Fibroblast of lung (primary cell): ENCODE measurements at regions not wholly inside any gene's neighbourhood (a gene's known extent, or its start where the extent isn't known, plus 50 kb on each side); places are given as distances from the start of the nearest gene placed in this dataset.
A peak's percentile ranks its signal among the peaks of the same experiment; 100 is the strongest.

Experiments used
- DNase-seq, 2 donors: peaks; one replicate each; pipeline versions ENCODE4 v3.0.0 to v3.0.0-alpha.2; 2010; ENCODE audit warnings: low read depth in 2 of 2
- H2AFZ ChIP-seq: 2 replicates; pipeline ENCODE4 v1.5.1; 2012; ENCODE audit warnings: low read length, control low read depth, inconsistent platforms
- H3K27ac ChIP-seq: 2 replicates; pipeline ENCODE4 v1.5.1; 2011; ENCODE audit warnings: low read length, control low read depth; ENCODE audit not compliant: insufficient read depth
- H3K27me3 ChIP-seq: 2 replicates; pipeline ENCODE4 v1.5.1; 2011; ENCODE audit warnings: mild to moderate bottlenecking, low read length; ENCODE audit not compliant: control insufficient read depth, insufficient read depth
- H3K36me3 ChIP-seq: 2 replicates; pipeline ENCODE4 v1.5.1; 2011; ENCODE audit warnings: low read length; ENCODE audit not compliant: control insufficient read depth, insufficient read depth
- H3K4me1 ChIP-seq: 2 replicates; pipeline ENCODE4 v1.5.1; 2011; ENCODE audit warnings: low read length; ENCODE audit not compliant: control insufficient read depth, insufficient read depth; ENCODE audit errors: extremely low read depth
- H3K4me2 ChIP-seq: 2 replicates; pipeline ENCODE4 v1.5.1; 2011; ENCODE audit warnings: low read length, control low read depth; ENCODE audit not compliant: insufficient read depth; ENCODE audit errors: extremely low read depth
- H3K4me3 ChIP-seq, 4 experiments: fragments of 200-600 bp in 1 of 4; sonication (generic) in 1 of 4; replicated peaks in 1 of 4; 2 replicates each; pipeline ENCODE4 v1.5.1; 2011 to 2016; ENCODE audit warnings: low read length in 4 of 4, low read depth in 3 of 4, mild to moderate bottlenecking in 3 of 4, control low read depth in 2 of 4, inconsistent platforms in 1 of 4, mixed read lengths in 1 of 4; ENCODE audit not compliant: insufficient read depth in 1 of 4; ENCODE audit errors: control extremely low read depth in 1 of 4
- H3K79me2 ChIP-seq: 2 replicates; pipeline ENCODE4 v1.5.1; 2012; ENCODE audit warnings: mild to moderate bottlenecking, low read length, inconsistent platforms; ENCODE audit not compliant: control insufficient read depth, insufficient read depth
- H3K9ac ChIP-seq: 2 replicates; pipeline ENCODE4 v1.5.1; 2011; ENCODE audit warnings: mild to moderate bottlenecking, low read length, control low read depth; ENCODE audit not compliant: insufficient read depth
- H3K9me3 ChIP-seq: 2 replicates; pipeline ENCODE4 v1.5.1; 2012; ENCODE audit warnings: low read depth, low read length; ENCODE audit not compliant: control insufficient read depth, insufficient read depth
- H4K20me1 ChIP-seq: 2 replicates; pipeline ENCODE4 v1.5.1; 2011; ENCODE audit warnings: low read length; ENCODE audit not compliant: control insufficient read depth, insufficient read depth; ENCODE audit errors: extremely low read depth
- EZH2 ChIP-seq: IDR thresholded peaks from 2 replicates; pipeline ENCODE4 v1.5.1; 2012; ENCODE audit warnings: low read length, control low read depth, mild to moderate bottlenecking; ENCODE audit errors: missing control alignments
- TF ChIP-seq, protein P1 (sequence below), 2 donors: IDR thresholded peaks in 1 of 2; conservative IDR thresholded peaks in 1 of 2; 1 replicate in 1 of 2; 2 replicates in 1 of 2; pipeline ENCODE4 v1.5.1; 2011 to 2012; ENCODE audit warnings: low read length in 2 of 2, control low read depth in 1 of 2, inconsistent platforms in 1 of 2, low read depth in 1 of 2, mild to moderate bottlenecking in 1 of 2

- TF ChIP-seq EZH2: no peak
- TF ChIP-seq, protein P1, sequence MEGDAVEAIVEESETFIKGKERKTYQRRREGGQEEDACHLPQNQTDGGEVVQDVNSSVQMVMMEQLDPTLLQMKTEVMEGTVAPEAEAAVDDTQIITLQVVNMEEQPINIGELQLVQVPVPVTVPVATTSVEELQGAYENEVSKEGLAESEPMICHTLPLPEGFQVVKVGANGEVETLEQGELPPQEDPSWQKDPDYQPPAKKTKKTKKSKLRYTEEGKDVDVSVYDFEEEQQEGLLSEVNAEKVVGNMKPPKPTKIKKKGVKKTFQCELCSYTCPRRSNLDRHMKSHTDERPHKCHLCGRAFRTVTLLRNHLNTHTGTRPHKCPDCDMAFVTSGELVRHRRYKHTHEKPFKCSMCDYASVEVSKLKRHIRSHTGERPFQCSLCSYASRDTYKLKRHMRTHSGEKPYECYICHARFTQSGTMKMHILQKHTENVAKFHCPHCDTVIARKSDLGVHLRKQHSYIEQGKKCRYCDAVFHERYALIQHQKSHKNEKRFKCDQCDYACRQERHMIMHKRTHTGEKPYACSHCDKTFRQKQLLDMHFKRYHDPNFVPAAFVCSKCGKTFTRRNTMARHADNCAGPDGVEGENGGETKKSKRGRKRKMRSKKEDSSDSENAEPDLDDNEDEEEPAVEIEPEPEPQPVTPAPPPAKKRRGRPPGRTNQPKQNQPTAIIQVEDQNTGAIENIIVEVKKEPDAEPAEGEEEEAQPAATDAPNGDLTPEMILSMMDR (conservative IDR thresholded peaks at IDR 0.05 in 1 of 2, IDR thresholded peaks at IDR 0.05 in 1 of 2; ENCODE audit: low read depth in 1 of 2, low read length in 2 of 2): no peak
- H3K9me3 ChIP-seq: no peaks in the 10 kb centered on the region
- no peaks in the 10 kb centered on the region for H3K4me1 ChIP-seq
- H3K4me2 ChIP-seq: no peak overlapping the region
- no peaks in the 10 kb centered on the region for H4K20me1 ChIP-seq
- H3K79me2 ChIP-seq: no peaks in the 10 kb centered on the region
- H3K4me3 ChIP-seq: no peak overlapping the region
- no peak overlapping the region for H2AFZ ChIP-seq
- H3K9ac ChIP-seq: no peak overlapping the region
- no peaks in the 10 kb centered on the region for H3K36me3 ChIP-seq
- no peak for DNase-seq
- H3K27me3 ChIP-seq: no peaks in the 10 kb centered on the region
- no peak overlapping the region for H3K27ac ChIP-seq
Measured at GRCh38 chr12:66030217-66030781, 100.3 kb downstream of the LLPH start.

- H3K4me2 ChIP-seq: no peak overlapping the region
- H3K9me3 ChIP-seq: no peaks in the 10 kb centered on the region
- H3K27ac ChIP-seq: no peak overlapping the region
- no peaks in the 10 kb centered on the region for H3K4me1 ChIP-seq
- H3K27me3 ChIP-seq: no peaks in the 10 kb centered on the region
- no peaks in the 10 kb centered on the region for H3K36me3 ChIP-seq
- H2AFZ ChIP-seq: no peak overlapping the region
- no peaks in the 10 kb centered on the region for H3K79me2 ChIP-seq
- DNase-seq: no peak
- H3K9ac ChIP-seq: no peak overlapping the region
- no peak overlapping the region for H3K4me3 ChIP-seq
- TF ChIP-seq, protein P1 (conservative IDR thresholded peaks at IDR 0.05 in 1 of 2, IDR thresholded peaks at IDR 0.05 in 1 of 2; ENCODE audit: low read depth in 1 of 2, low read length in 2 of 2): no peak
- no peak for TF ChIP-seq EZH2
- no peaks in the 10 kb centered on the region for H4K20me1 ChIP-seq
Measured at GRCh38 chr12:66028390-66028789, 102.2 kb downstream of the LLPH start.

DNA sequence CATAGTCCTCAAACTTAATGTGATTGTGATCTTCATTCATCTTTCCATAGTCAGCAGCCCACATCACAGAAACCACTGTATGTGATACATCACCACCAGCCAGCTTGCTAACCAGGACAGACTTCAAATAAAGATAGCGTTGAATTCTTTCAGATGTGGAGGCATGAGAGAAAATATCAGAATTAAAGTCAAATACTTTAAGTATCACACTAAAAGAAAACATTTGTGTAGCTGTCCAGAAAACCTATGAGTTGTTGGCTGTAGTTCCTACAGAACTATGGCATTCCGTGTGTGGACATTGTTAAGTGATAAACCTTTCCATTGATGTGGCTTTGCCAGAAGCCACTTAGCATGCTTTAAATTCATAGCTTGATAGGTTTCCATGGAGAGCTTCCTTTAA lies 105.1 kb downstream of the LLPH start:
- H2AFZ ChIP-seq: no peak overlapping the region
- no peak overlapping the region for H3K27ac ChIP-seq
- no peak for TF ChIP-seq EZH2
- TF ChIP-seq, protein P1 (conservative IDR thresholded peaks at IDR 0.05 in 1 of 2, IDR thresholded peaks at IDR 0.05 in 1 of 2; ENCODE audit: low read depth in 1 of 2, low read length in 2 of 2): no peak
- no peak overlapping the region for H3K9ac ChIP-seq
- H4K20me1 ChIP-seq: no peaks in the 10 kb centered on the region
- peak in 1 of 2 donors; percentile 92 for DNase-seq
- H3K36me3 ChIP-seq: no peaks in the 10 kb centered on the region
- H3K9me3 ChIP-seq: no peaks in the 10 kb centered on the region
- H3K4me3 ChIP-seq: no peak overlapping the region
- no peaks in the 10 kb centered on the region for H3K4me1 ChIP-seq
- H3K27me3 ChIP-seq: no peaks in the 10 kb centered on the region
- H3K4me2 ChIP-seq: no peak overlapping the region
- H3K79me2 ChIP-seq: no peaks in the 10 kb centered on the region
